Uterus (tissue), 2 donors: ENCODE measurements at regions not wholly inside any gene's neighbourhood (a gene's known extent, or its start where the extent isn't known, plus 50 kb on each side); places are given as distances from the start of the nearest gene placed in this dataset.

Source experiments
- POLR2A ChIP-seq, 2 donors: fragments of 450-650 bp; IDR thresholded peaks; one replicate each; pipeline ENCODE4 v1.6.1; 2016; ENCODE audit warnings: antibody characterized with exemption in 2 of 2, mild to moderate bottlenecking in 1 of 2, moderate library complexity in 1 of 2
- TF ChIP-seq, protein P1 (sequence below), 4 experiments: fragments of 200-600 bp in 2 of 4; fragments of 450-650 bp in 2 of 4; sonication (generic) in 2 of 4; IDR thresholded peaks; one replicate each; pipeline ENCODE4 v1.5.1; 2016 to 2019; ENCODE audit warnings: antibody characterized with exemption in 4 of 4, mild to moderate bottlenecking in 2 of 4, moderate library complexity in 1 of 4

DNA sequence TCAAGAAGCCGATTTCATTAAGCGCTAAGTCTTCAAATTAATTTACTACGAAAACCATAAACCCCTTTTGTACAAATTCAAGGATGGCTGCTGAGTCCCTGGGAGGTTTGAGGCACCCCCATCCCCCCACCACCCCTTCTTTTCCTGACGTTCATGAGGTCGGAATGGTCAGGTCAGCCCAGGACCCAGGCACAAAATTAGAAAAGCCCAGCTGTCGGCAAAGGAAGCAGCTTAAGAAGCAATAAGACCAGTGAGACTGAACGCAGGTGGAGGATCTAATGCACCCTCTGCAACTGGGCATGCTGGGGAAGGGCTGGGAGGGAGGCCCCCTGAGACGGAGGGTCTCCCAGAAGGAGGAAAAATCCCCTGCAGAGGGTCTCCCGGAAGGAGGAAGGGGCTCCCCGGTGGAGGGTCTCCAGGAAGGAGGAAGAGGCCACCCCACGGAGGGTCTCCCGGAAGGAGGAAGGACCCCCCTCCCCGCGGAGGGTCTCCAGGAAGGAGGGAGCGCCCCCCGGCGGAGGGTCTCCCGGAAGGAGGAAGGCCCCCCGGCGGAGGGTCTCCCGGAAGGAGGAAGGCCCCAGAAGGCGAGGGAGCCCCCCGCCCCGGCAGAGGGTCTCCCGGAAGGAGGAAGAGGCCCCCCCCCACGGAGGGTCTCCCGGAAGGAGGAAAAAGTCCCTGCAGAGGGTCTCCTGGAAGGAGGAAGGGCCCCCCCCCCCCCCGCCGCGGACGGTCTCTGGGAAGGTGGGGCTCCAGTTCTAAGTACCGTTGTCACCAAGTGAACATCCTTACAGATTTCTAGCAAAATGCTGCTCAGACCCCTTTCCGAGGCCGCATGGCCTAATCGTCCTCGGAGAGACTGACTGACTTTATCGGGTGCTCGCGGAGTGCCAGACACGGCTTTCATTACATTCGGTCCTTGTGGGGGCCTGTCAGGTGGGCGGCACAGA is 74.4 kb upstream of the FCN1 start:
- no peak for TF ChIP-seq POLR2A (IDR thresholded peaks at IDR 0.05)
- TF ChIP-seq, protein P1, sequence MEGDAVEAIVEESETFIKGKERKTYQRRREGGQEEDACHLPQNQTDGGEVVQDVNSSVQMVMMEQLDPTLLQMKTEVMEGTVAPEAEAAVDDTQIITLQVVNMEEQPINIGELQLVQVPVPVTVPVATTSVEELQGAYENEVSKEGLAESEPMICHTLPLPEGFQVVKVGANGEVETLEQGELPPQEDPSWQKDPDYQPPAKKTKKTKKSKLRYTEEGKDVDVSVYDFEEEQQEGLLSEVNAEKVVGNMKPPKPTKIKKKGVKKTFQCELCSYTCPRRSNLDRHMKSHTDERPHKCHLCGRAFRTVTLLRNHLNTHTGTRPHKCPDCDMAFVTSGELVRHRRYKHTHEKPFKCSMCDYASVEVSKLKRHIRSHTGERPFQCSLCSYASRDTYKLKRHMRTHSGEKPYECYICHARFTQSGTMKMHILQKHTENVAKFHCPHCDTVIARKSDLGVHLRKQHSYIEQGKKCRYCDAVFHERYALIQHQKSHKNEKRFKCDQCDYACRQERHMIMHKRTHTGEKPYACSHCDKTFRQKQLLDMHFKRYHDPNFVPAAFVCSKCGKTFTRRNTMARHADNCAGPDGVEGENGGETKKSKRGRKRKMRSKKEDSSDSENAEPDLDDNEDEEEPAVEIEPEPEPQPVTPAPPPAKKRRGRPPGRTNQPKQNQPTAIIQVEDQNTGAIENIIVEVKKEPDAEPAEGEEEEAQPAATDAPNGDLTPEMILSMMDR (IDR thresholded peaks at IDR 0.05), result no peak
